ENCODE measurements at regions not wholly inside any gene's neighbourhood (a gene's known extent, or its start where the extent isn't known, plus 50 kb on each side); places are given as distances from the start of the nearest gene placed in this dataset.

GRCh38 chr2:200033929-200034328 lies 78.5 kb downstream of the MAIP1 start:
- Histone ChIP-seq H3K9ac (ENCODE audit: low read depth, low read length, poor library complexity) (no peak overlapping the region), H3K27ac (replicated peaks; ENCODE audit: low read length) (no peak overlapping the region), H3K79me1 (ENCODE audit: low read depth, low read length) (no peaks in the 10 kb centered on the region), H3K23ac (ENCODE audit: low read depth, low read length, poor library complexity) (no peak overlapping the region), H2BK12ac (ENCODE audit: low read length) (no peak overlapping the region), H4K8ac (ENCODE audit: low read depth, low read length) (no peak overlapping the region), H2BK5ac (ENCODE audit: low read length) (no peak overlapping the region), H3K4ac (ENCODE audit: low read length) (no peak overlapping the region), H2BK15ac (ENCODE audit: low read length) (no peak overlapping the region), H3K36me3 (replicated peaks in 1 of 2; ENCODE audit: control insufficient read depth in 2 of 2, insufficient read depth in 2 of 2, low read length in 2 of 2) (no peaks in the 10 kb centered on the region), H3K4me2 (ENCODE audit: insufficient read depth, low read length, poor library complexity, severe bottlenecking) (no peak overlapping the region), H3K4me3 (ENCODE audit: low read length in 2 of 2) (no peak overlapping the region), H3K27me3 (ENCODE audit: control insufficient read depth in 3 of 3, insufficient read depth in 3 of 3, low read depth in 1 of 3, low read length in 3 of 3) (peaks cover 0 to 5% (median 0%) of the 10 kb centered on the region in 3 experiments), H3K14ac (ENCODE audit: low read length) (no peak overlapping the region), H3K18ac (ENCODE audit: low read length) (no peak overlapping the region), H4K91ac (ENCODE audit: low read depth, low read length, poor library complexity) (no peak overlapping the region), H2AFZ (ENCODE audit: low read length) (no peak overlapping the region), H3K9me3 (replicated peaks in 1 of 2; ENCODE audit: control insufficient read depth in 2 of 2, insufficient read depth in 1 of 2, low read depth in 1 of 2, low read length in 2 of 2) (no peaks in the 10 kb centered on the region), H2BK120ac (ENCODE audit: low read depth, low read length) (no peak overlapping the region), H2AK5ac (ENCODE audit: low read depth, low read length) (no peak overlapping the region), H3K4me1 (ENCODE audit: control insufficient read depth in 2 of 2, insufficient read depth in 1 of 2, low read depth in 1 of 2, low read length in 2 of 2) (no peaks in the 10 kb centered on the region)
- WGBS, 2 donors (ENCODE audit: extremely low coverage in 2 of 2, insufficient read length in 2 of 2, insufficient replicate concordance in 1 of 2) = no CpG with 5 or more reads among the region's 3 CpGs
- DNase-seq (ENCODE audit: low spot score) = no peak

DNA sequence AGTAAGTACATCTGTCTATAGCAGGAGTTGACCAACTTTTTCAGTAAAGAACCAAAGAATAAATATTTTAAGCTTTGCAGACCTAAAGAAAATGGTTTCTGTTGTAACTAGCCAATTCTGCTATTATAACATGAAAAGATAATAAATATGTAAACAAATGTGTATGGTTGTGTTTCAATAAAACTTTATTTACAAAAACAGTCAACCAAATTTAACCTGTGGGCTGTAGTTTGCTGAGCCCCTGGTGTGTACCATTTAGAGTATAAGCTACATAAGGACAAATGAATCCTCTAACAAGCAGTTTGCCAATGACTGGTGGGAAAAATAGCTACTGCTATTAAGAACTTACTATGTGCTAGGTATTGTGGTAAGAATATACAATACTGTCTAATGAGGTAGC lies 79.4 kb downstream of the MAIP1 start:
- Histone ChIP-seq H3K27me3 (ENCODE audit: control insufficient read depth in 3 of 3, insufficient read depth in 3 of 3, low read depth in 1 of 3, low read length in 3 of 3) (peaks cover 0 to 5% (median 0%) of the 10 kb centered on the region in 3 experiments), H2AFZ (ENCODE audit: low read length) (no peak overlapping the region), H3K27ac (replicated peaks; ENCODE audit: low read length) (no peak overlapping the region), H3K4me3 (ENCODE audit: low read length in 2 of 2) (no peak overlapping the region), H2AK5ac (ENCODE audit: low read depth, low read length) (no peak overlapping the region), H2BK5ac (ENCODE audit: low read length) (no peak overlapping the region), H3K23ac (ENCODE audit: low read depth, low read length, poor library complexity) (no peak overlapping the region), H2BK15ac (ENCODE audit: low read length) (no peak overlapping the region), H3K4ac (ENCODE audit: low read length) (no peak overlapping the region), H3K4me1 (ENCODE audit: control insufficient read depth in 2 of 2, insufficient read depth in 1 of 2, low read depth in 1 of 2, low read length in 2 of 2) (no peaks in the 10 kb centered on the region), H3K36me3 (replicated peaks in 1 of 2; ENCODE audit: control insufficient read depth in 2 of 2, insufficient read depth in 2 of 2, low read length in 2 of 2) (no peaks in the 10 kb centered on the region), H3K14ac (ENCODE audit: low read length) (no peak overlapping the region), H4K91ac (ENCODE audit: low read depth, low read length, poor library complexity) (no peak overlapping the region), H3K4me2 (ENCODE audit: insufficient read depth, low read length, poor library complexity, severe bottlenecking) (no peak overlapping the region), H3K18ac (ENCODE audit: low read length) (no peak overlapping the region), H3K9me3 (replicated peaks in 1 of 2; ENCODE audit: control insufficient read depth in 2 of 2, insufficient read depth in 1 of 2, low read depth in 1 of 2, low read length in 2 of 2) (no peaks in the 10 kb centered on the region), H2BK12ac (ENCODE audit: low read length) (no peak overlapping the region), H3K9ac (ENCODE audit: low read depth, low read length, poor library complexity) (no peak overlapping the region), H2BK120ac (ENCODE audit: low read depth, low read length) (no peak overlapping the region), H3K79me1 (ENCODE audit: low read depth, low read length) (no peaks in the 10 kb centered on the region), H4K8ac (ENCODE audit: low read depth, low read length) (no peak overlapping the region)
- no peak for DNase-seq (ENCODE audit: low spot score)

DNA sequence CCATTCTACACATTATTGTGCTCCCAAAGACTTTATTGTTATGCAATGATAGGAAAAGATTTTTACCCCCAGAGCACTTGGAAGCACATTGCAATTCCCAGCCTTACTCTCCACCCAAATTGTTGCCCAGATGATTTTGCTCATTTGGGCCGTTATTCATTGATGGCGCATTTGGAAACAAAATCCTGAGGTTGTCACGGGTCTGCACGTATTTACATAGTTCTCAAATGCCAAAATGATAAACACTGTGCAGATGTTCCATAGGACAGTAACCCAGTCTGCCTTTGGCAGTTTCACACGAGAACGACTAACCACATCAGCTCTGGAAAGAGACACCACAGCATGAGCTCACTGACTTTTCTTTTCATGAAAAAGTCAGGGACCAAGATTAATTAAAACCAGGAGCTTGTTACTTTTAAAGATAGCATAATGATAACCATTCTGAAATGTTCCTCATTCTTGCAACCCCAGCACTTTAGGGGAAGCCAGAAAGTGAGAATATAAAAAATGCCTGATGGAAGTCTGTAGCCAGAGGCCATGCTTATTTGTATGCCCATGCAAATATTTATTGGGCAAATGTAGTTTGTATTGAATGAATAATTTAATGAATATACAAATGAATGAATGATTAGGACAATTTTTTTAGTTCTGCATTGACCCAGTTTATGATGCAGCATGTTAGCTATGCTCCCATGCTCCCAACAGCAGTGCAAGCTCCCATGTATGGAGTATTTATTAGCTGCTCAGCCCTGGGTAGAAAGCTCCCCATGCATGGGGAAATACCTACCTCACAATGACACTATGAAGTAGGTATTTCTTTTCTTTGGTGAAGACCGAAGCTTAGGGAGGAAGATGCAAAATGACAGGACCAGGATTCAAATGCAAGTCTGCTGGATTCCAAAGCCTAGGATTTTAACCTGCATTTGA lies 84.6 kb downstream of the MAIP1 start:
- Histone ChIP-seq H3K36me3 (replicated peaks in 1 of 2; ENCODE audit: control insufficient read depth in 2 of 2, insufficient read depth in 2 of 2, low read length in 2 of 2) (no peaks in the 10 kb centered on the region), H3K4ac (ENCODE audit: low read length) (no peak overlapping the region), H3K14ac (ENCODE audit: low read length) (no peak overlapping the region), H2AFZ (ENCODE audit: low read length) (no peak overlapping the region), H2AK5ac (ENCODE audit: low read depth, low read length) (no peak overlapping the region), H3K79me1 (ENCODE audit: low read depth, low read length) (no peaks in the 10 kb centered on the region), H3K4me2 (ENCODE audit: insufficient read depth, low read length, poor library complexity, severe bottlenecking) (no peak overlapping the region), H4K8ac (ENCODE audit: low read depth, low read length) (no peak overlapping the region), H2BK12ac (ENCODE audit: low read length) (no peak overlapping the region), H3K27me3 (ENCODE audit: control insufficient read depth in 3 of 3, insufficient read depth in 3 of 3, low read depth in 1 of 3, low read length in 3 of 3) (peaks cover 0 to 2% (median 0%) of the 10 kb centered on the region in 3 experiments), H3K9me3 (replicated peaks in 1 of 2; ENCODE audit: control insufficient read depth in 2 of 2, insufficient read depth in 1 of 2, low read depth in 1 of 2, low read length in 2 of 2) (peaks cover 2 to 8% of the 10 kb centered on the region in 2 donors), H4K91ac (ENCODE audit: low read depth, low read length, poor library complexity) (no peak overlapping the region), H2BK120ac (ENCODE audit: low read depth, low read length) (no peak overlapping the region), H3K23ac (ENCODE audit: low read depth, low read length, poor library complexity) (no peak overlapping the region), H3K4me1 (ENCODE audit: control insufficient read depth in 2 of 2, insufficient read depth in 1 of 2, low read depth in 1 of 2, low read length in 2 of 2) (no peaks in the 10 kb centered on the region), H3K18ac (ENCODE audit: low read length) (no peak overlapping the region), H3K27ac (replicated peaks; ENCODE audit: low read length) (no peak overlapping the region), H3K9ac (ENCODE audit: low read depth, low read length, poor library complexity) (no peak overlapping the region), H2BK15ac (ENCODE audit: low read length) (no peak overlapping the region), H3K4me3 (ENCODE audit: low read length in 2 of 2) (no peak overlapping the region), H2BK5ac (ENCODE audit: low read length) (no peak overlapping the region)
- no peak for DNase-seq (ENCODE audit: low spot score)
- no CpG with 5 or more reads among the region's 7 CpGs for WGBS, 2 donors (ENCODE audit: extremely low coverage in 2 of 2, insufficient read length in 2 of 2, insufficient replicate concordance in 1 of 2)

DNA sequence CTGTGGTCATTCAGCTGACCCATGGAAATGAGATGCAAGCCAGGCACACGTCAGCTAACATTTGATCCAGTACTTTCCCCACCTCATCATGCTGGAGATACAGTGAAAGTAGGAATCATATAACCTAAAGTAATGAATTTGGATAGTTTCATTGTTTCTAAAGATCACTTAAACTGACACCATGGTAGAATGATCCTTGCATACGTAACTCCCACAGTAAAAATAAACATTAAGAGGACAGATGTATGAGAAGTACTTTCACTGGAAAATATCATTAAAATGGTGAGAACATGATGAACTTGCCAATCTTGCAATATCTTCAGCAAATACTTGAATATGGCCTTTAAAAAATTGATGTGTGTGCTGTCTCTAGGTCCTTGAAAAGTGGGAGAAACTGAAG lies 85.4 kb downstream of the MAIP1 start:
- Histone ChIP-seq H2AFZ (ENCODE audit: low read length) (no peak overlapping the region), H2BK5ac (ENCODE audit: low read length) (no peak overlapping the region), H2BK15ac (ENCODE audit: low read length) (no peak overlapping the region), H3K4me2 (ENCODE audit: insufficient read depth, low read length, poor library complexity, severe bottlenecking) (no peak overlapping the region), H3K27me3 (ENCODE audit: control insufficient read depth in 3 of 3, insufficient read depth in 3 of 3, low read depth in 1 of 3, low read length in 3 of 3) (no peaks in the 10 kb centered on the region), H3K9me3 (replicated peaks in 1 of 2; ENCODE audit: control insufficient read depth in 2 of 2, insufficient read depth in 1 of 2, low read depth in 1 of 2, low read length in 2 of 2) (peaks cover 7 to 14% of the 10 kb centered on the region in 2 donors), H2AK5ac (ENCODE audit: low read depth, low read length) (no peak overlapping the region), H3K14ac (ENCODE audit: low read length) (no peak overlapping the region), H4K8ac (ENCODE audit: low read depth, low read length) (no peak overlapping the region), H3K27ac (replicated peaks; ENCODE audit: low read length) (no peak overlapping the region), H3K79me1 (ENCODE audit: low read depth, low read length) (no peaks in the 10 kb centered on the region), H3K18ac (ENCODE audit: low read length) (no peak overlapping the region), H3K4ac (ENCODE audit: low read length) (no peak overlapping the region), H4K91ac (ENCODE audit: low read depth, low read length, poor library complexity) (no peak overlapping the region), H3K4me1 (ENCODE audit: control insufficient read depth in 2 of 2, insufficient read depth in 1 of 2, low read depth in 1 of 2, low read length in 2 of 2) (no peaks in the 10 kb centered on the region), H3K23ac (ENCODE audit: low read depth, low read length, poor library complexity) (no peak overlapping the region), H2BK120ac (ENCODE audit: low read depth, low read length) (no peak overlapping the region), H3K36me3 (replicated peaks in 1 of 2; ENCODE audit: control insufficient read depth in 2 of 2, insufficient read depth in 2 of 2, low read length in 2 of 2) (no peaks in the 10 kb centered on the region), H2BK12ac (ENCODE audit: low read length) (no peak overlapping the region), H3K9ac (ENCODE audit: low read depth, low read length, poor library complexity) (no peak overlapping the region), H3K4me3 (ENCODE audit: low read length in 2 of 2) (no peak overlapping the region)
- DNase-seq (ENCODE audit: low spot score) = no peak
- no CpG with 5 or more reads among the region's 2 CpGs for WGBS, 2 donors (ENCODE audit: extremely low coverage in 2 of 2, insufficient read length in 2 of 2, insufficient replicate concordance in 1 of 2)

Measured in neuronal stem cell (in vitro differentiated cells).